HTR-8/SVneo (cell line): ENCODE measurements at regions not wholly inside any gene's neighbourhood (a gene's known extent, or its start where the extent isn't known, plus 50 kb on each side); places are given as distances from the start of the nearest gene placed in this dataset.

Experiments used
- DNase-seq: peaks from one replicate; pipeline ENCODE4 v3.0.0; 2011; ENCODE audit warnings: low spot score, mixed read lengths; ENCODE audit not compliant: insufficient read length
- FAIRE-seq: peaks from 2 replicates; lab custom pipeline; 2011; peaks lifted over from hg19 to GRCh38; lab: Jason Lieb, UNC

DNA sequence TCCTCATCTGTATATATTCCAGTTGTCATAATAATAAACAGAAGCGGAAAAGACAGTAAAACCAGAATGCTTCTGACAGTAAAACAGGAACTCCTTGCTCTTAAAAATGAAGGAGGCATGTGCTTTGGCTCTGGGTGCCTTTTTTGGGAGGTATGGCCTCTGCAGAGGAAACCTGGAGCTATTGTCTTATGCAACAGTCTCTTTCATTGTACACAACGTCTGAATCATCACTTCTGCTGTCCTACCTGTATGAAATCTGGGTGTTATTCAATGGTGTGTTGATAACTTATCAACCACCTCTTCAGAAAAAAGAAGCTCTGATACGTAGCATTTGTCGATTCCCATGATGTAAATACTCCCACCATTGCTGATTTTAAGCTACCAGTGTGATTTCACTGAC, 64.8 kb downstream of the CDCA7 start:
- no peak for FAIRE-seq
- no peak for DNase-seq

DNA sequence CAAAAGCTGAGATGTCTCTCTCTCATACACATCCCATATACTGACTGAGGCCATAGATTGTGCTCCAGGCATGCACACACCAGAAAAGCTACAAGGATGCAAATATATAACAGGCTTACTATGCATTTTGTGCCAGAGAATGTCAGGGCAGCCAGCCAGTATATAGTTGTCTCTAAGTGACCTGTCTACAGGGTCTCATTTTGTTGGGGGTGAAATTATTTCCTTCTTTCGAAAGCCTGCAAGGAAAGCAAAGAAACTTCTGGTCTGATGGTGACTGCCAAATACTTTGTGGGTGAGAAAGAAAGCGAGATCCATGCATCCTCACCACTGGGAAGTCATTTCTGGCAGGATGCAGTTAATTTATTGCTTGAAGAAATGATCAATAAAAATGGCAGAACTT, 70.2 kb downstream of the CDCA7 start:
- DNase-seq (no peak), FAIRE-seq (no peak)

DNA sequence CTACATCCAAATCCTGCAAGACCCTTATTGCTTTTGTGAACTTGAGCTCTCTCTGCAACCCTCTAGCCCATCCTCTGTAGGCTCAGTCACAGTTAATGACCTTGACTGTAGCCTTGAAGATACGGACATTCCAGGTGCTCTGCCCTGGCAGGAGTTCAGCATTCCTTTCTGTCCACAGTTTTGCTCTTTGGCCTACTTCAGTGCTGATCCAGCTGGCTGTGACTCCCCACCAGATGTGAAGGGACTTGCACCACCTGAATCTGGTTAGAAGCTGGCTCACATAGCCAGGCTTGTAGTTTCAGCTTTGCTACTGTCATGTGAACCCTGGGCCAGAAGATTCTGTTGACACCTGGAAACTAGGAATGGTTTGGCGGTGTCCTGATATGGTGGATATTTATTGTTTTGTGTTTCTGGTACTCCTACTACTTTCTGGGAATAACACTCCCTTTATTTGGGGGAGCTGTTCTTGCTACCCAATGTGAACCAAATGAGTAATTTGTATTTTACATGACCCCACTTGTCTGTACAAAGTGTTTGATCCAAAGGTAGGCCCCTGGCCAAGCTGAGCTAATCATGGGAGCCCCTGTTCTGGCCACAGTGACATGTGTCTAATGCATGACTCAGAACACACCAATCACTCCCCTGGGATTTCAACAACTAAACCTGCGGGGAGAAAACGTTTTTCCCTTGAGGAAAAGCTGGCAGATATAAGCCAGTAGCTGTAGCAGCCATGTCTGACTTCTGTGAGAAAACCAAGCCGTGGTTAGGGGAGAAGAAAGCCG, 73.4 kb downstream of the CDCA7 start:
- no peak for FAIRE-seq
- no peak for DNase-seq

DNA sequence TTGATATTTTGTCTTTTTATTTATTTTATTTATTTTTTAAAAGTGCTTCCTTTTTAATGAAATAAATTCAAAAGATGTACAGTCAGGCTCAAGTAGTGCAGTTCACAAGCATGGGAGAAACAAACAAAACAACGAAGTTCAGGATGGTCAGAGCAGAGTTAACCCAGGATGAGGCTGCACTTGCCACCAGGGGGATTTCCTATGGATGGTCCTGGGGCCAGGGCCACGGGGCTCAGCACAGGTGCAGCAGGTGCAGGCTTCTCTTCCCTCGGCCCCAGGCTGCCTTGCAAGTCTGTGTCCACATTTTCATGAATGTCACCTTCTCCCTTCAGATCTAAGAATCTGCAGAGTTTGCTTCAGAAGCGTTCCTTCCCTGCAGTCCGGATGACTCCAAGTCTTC, 76.5 kb downstream of the CDCA7 start:
- DNase-seq, result no peak
- FAIRE-seq, result no peak

DNA sequence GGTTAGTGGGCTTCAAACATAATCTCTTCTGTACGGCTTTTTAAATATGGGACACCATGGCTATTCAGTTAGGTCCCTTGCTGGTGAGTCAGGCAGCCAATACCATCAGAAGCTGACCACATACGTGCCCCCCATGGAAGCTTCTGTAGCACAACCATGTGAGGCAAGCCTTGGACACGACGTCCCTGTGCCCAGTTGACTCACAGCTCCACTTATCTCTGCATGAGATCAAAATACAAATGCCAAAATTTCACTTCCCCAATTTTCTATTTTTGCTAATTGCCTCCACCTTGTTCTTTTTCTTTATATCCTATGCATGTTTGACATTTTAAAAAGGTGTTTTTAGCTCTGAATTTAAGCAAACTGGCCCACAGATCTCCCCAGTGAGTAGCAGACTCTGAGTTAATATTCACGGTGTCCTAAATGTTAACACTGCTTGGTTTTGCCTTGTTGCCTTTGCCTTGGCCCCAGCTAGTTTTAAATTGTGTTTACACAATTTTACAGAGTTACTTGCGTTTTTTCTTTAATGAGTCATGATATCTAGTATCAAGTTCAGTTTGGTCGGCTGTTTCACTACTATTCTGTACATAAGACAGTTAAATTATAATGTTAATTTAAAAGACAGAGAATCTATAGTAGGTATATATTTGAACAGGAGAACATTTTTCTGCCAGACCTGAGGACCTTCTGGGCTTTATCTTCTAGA, 77.5 kb downstream of the CDCA7 start:
- FAIRE-seq, result no peak

DNA sequence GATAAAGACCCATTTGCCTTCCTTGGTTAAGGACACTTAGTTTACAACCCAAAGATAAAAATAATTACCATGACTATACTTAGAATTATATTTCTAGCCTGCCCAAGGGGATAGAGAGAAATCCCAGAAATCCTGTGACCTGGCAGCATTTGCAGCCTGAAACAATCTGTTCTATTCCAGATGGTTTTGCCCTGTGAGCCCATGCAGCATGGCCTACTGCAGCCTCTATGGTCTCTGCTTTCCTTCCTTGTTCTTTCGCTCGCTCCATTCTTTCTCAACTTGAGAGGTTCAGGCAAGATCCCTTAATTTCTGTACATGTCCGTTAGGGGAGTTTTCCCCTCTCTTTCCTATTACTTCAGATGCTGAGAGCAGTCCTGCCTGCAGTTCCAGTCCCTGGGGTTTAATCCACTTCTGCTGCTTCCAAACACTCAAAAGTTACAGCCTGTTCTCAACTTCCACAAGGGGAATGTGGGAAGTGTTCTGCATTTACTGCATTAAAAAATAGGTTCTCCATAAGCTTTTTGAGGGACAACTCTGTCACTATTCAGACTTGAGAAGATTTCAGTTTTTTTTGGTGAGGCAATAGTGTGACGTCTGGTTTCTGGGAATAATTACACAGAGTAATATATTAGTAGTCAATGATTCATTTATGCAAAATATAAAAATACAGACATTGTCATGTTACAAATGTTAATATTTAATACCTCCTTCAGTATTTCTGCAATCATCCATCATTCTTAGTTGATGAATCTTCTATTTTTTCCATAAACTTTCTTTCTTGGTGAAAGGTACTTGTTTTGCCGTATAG, 80.3 kb downstream of the CDCA7 start:
- DNase-seq (no peak), FAIRE-seq (no peak)

More for the DNA sequence above, 77.5 kb downstream of the CDCA7 start:
- DNase-seq, result no peak

DNA sequence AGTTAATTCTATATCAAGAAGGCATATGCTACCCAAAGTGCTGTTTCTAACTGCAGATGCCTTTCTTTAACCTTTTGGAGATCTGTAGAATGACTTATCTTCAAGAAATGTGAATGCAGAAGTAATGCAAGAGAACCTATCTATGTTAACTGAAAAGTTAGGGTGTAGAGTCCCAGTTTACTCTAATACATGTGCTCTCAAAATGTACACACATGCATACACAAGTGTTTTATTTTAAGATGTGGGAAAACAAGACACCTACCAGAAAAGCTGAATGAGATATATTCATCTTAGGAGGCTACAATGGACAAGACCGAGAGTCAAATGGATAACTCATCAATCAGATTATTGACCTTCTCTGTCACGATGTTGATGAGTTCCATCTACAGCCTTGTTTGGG, 80.9 kb downstream of the CDCA7 start:
- FAIRE-seq, result no peak
- no peak for DNase-seq

DNA sequence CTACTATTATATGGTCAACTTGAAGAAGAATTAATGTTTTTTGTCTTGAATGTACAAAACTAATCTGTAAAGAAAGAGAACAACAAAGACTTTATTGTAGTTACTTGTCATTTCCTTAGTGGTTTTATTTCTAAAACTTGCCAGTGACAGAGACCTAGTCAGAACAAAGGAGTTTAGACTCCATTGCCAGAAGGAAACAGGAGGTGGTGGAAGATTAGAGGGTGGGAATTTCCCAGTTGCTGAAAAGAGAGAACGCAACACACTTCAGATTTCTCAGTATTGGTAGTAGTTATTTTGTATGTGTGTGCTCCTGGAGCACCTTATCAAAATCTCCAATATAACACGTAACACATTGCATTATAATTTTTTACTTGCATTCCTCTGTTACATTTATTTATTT, 81.4 kb downstream of the CDCA7 start:
- no peak for FAIRE-seq
- no peak for DNase-seq

DNA sequence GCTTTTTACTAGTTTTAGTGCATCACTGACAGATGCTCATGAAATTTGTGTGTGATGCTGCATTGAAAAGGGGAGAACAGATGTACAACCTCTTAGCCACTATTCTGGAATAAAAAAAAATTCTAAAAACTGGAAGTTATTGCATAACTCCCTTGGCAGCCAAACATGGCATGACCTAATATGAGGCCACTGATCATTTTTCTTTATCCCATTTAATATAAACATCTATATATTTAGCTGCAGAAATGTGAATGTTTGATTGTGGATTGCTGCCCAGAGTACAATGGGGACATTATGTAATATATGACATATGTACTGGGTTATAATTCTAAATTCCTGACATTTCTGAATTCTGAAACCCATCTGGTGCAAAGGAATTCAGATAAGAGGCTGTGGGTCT, 86.5 kb downstream of the CDCA7 start:
- FAIRE-seq, result no peak
- DNase-seq, result no peak

DNA sequence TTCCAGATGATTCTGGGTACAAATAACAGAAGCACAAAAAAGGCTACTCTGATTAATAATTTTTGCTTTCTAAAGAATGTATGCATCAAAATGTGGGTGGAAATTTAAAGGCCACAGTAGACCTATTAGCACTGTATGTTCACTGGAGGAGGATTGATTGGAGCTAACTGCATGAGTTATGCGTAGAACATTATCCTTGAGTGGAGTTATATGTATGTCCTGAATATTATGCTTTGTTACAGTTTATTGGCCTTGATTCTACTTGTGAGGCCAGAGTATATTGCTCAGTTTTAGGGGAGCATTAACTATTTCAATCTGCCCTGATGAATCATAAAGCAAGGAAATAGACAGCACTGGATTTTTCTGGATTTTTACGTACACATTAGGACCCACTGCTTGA, 87.9 kb downstream of the CDCA7 start:
- FAIRE-seq, result no peak
- no peak for DNase-seq

DNA sequence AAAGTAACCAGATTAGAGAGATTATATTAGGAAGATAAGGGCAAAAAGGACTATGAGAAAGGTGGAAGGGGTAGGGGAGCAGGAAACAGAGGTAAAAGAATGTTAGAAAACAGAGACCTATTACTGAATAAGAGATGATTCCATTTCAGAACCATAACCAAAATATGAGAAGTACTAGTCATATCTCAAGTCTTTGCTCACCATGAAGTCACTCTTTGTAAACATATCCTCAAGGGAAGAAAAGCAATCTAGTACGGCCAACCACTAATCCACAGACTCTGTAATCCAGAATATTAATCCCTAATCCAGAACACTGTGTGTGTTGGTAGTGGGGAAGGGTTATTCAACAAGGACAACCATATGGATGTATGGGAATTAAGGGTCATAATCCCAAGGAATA, 92.0 kb downstream of the CDCA7 start:
- no peak for FAIRE-seq
- no peak for DNase-seq

DNA sequence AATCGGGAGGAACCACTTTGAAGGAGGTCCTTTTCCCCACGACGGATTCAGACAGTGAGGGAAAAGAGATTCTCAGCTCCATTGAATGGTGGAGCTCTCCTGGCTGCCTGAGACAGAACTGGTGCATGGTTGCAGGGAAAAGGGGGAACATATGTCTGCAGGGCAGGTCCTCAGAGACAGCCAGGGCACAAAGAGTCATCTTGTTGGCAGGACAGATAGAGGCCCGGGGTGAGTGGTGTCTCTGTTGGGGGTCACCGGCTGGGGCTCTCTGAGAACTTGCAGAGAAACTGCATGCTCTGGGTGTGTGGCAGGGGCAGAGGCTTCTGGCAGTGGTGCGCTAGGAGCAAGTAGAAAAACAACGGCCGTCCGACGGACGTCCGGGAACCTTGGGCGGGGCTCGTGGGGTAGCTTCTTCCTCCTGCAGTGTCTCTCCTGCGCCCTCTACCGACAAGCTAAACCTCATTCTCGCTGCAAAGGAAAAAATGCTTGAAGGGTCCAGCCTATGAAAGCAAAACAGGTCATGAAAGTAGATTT, 94.3 kb downstream of the CDCA7 start:
- no peak for FAIRE-seq
- DNase-seq, result peak; percentile 83

DNA sequence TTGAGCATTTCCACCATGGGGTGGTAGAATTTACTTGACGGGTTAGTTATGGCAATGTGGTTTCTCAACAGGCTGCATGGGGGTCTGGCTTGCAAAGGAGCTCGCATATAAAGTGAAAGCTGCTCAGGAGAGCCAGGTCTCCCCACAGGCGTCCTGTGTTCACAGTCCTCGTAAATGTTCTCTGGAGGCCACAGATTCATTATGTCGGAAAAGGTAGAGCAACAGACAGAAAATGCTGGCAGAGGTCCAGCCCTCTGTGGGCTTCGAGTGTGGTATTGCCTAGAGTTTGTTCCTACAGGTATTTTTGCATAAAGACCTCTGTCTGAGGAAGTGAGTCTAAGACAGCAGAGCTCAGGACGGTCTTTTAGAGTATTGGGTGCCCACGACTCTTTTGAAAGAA, 96.4 kb downstream of the CDCA7 start:
- no peak for DNase-seq
- FAIRE-seq, result no peak

DNA sequence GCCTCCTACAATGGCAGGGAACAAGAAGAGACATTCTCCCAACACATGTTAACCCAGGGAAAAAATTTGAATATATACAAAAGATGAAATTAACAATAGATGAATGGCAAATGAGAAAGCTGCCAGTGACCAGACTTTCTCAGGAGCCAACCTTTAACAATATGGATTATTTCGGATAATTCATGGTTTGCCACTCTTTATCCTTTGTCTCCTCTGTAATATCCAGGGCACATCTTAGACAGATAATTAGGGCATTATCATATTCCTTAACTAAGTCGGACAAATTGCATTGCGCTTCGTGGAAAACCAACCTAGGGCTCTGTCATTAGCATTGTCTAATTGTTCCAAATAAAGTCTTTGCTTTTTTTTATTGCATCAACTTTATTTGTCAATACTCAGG, 97.3 kb downstream of the CDCA7 start:
- DNase-seq (no peak), FAIRE-seq (no peak)

DNA sequence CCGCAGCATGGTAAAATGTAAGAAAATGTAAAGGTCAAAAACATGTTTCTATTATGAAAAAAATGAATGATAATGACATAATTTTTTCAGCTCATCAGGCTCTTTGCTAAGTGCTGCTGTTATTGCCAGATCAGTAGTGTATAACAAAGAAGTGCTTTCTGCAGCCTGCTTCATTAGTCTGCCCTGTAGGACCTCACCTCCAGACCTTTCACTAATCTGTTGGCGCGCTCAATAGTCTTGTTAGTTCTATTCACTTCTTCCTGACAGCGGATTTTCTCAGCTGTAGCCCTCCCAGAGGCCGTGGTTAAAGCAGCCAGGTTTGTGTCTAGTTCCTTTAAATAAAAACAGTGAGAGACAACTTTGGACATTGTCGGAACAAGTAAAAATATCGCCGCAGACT, 97.7 kb downstream of the CDCA7 start:
- no peak for FAIRE-seq

DNA sequence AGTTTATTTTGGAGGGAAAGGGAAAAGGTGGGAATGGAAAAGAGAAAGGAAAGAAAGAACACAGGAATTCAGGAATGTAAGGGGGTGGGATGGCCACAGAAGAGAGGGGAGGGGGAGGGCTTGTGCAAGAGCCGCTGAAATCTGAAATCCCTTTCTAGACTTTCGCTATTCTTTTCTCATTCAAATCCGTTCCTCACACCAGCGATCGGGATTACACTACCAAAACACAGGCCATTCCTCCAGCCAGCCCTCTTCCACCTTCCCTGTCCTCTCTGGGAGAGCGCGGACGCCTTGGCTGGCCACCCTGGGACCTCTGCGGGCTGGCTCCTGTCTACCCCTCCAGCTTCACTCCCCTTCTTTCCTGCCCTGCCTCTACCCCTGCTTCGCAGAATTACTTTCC, 102.3 kb downstream of the CDCA7 start:
- DNase-seq, result no peak

More for the DNA sequence above, 97.7 kb downstream of the CDCA7 start:
- no peak for DNase-seq

DNA sequence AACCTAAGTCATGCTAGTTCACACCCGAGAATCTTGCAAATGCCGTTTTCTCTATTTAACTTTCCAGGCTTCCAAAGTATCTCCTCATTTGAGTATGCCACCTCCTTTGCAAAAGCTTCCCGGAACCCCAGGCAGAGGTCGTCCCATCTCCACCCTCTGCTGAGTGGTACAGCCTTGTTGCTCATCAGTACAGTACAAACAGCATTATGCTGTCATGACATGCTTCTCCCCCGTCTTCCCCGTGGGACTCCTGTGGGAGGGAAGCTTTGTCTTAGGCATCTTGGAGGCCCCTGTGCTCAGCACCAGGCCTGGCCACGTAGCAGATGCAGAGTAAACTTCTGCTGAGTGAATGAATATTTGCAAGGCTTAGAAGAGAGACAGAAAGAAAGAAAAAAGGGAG, 102.7 kb downstream of the CDCA7 start:
- FAIRE-seq (no peak), DNase-seq (no peak)

More for the DNA sequence above, 102.3 kb downstream of the CDCA7 start:
- FAIRE-seq, result no peak

DNA sequence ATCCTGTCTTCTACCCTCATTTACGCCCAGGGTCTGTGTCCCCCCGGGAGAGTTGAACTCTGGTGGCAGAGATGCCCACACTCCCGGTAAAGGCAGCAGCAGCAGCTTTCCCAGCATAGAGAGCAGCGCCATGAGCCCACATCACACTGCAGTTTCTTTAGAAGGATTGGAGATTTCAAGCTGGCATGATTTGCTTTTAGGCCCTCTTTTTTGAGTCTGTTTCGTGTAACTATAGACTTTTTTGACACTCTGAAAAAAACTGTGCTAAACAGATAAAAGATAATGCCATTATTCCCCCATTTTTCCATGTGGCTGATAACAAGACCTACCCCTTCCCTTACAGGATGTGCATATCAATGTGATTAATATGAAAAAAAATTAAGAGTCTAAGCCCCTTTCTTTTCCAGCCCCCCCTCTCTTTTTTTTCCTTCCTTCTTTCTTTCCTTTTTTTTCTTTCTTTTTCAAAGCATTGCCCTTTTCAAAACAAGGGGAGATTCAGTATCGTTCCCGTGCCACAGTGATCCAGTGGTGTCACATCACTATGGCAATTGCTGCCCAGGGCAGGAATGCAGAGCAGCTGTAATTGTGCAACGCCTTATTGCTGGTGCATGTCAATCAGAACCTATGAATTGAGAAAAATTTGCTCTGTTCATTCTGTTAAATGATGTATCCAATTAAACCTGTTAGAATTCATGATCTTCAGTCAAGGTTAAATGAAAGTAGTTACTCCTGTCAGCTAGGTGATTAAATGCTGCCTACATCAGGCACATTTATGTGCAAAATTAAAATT, 104.5 kb downstream of the CDCA7 start:
- no peak for FAIRE-seq
- no peak for DNase-seq

DNA sequence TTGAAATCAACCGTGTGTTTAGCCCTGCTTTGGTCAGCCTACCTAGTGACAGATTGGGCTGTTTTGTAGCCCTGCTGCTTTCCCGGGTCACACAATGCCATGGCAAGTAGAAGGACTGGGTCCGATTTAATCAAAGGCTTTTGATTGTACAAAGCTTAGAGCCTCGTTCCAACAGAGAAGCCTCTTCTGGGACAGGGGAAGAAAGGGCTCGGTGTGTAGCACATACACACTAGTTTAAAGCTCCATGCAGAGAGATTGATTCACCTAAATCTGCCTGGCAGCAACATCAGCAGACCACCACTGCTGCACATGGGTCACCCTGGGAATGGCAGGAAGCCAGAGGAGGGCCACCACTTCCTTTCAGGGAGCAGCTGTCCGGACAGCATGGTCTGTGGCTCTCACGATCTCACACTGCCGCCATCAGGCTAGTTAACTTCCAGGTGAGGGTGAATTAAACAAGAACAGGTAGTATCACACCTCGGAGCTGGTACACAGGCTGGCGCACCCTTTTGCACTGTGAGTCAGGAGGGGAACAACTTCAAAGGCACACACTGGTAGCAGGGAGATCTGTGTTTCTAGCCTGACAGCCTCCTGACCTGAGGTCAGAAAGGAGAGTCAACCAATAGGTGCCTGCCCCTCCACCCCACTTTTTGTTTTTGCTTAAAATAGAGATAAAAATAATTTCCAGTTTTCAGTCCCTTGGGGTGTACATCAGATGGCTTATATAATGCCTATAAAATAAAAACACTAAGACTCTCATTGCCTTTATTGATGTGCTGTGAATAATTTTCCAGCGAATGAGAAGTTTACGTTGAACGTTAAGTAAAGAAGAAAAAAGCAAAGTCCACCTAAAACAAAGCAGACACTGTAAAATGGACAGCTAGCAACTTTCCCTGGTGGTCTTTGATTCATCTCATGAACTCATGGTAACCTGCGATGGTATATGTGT, 108.5 kb downstream of the CDCA7 start:
- FAIRE-seq (no peak), DNase-seq (no peak)
